ENCODE measurements at regions not wholly inside any gene's neighbourhood (a gene's known extent, or its start where the extent isn't known, plus 50 kb on each side); places are given as distances from the start of the nearest gene placed in this dataset.

DNA sequence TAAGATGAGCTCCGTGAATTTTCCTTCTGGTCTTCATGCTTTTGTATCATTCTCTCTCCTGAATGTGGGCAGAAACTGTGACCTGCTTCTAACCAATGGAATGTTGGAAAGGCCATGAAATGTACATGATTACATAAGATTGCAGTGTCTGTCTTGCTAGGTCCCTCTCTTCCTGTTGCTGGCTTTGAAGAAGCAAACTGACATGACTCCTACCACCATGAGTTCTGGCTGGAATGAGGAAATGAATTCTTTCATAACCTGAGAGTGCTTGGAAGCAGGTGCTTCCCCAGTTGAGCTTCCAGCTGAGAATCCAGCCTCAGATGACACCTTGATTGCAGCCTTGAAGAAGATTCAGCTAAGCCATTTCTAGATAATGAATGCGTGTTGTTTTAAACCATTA lies 275.0 kb upstream of the MIR17HG start:
- Histone ChIP-seq H3K79me2 (ENCODE audit: low read length) (no peaks in the 10 kb centered on the region), H3K36me3 (replicated peaks; ENCODE audit: low read depth, low read length) (no peaks in the 10 kb centered on the region), H3K9ac (ENCODE audit: low read length) (no peak overlapping the region), H3K27me3 (ENCODE audit: low read depth, low read length) (no peaks in the 10 kb centered on the region), H3K9me3 (ENCODE audit: insufficient read depth, low read length) (no peaks in the 10 kb centered on the region), H3K27ac (ENCODE audit: low read length) (no peak overlapping the region), H2AFZ (ENCODE audit: low read depth, low read length) (no peak overlapping the region), H4K20me1 (ENCODE audit: insufficient read depth, low read length) (no peaks in the 10 kb centered on the region), H3K4me2 (ENCODE audit: low read length) (no peak overlapping the region), H3K4me3 (ENCODE audit: low read length) (no peak overlapping the region), H3K4me1 (ENCODE audit: low read length) (no peaks in the 10 kb centered on the region)
- TF ChIP-seq EZH2phosphoT487 (IDR thresholded peaks at IDR 0.05; ENCODE audit: low read depth): no peak
- TF ChIP-seq, protein P1, sequence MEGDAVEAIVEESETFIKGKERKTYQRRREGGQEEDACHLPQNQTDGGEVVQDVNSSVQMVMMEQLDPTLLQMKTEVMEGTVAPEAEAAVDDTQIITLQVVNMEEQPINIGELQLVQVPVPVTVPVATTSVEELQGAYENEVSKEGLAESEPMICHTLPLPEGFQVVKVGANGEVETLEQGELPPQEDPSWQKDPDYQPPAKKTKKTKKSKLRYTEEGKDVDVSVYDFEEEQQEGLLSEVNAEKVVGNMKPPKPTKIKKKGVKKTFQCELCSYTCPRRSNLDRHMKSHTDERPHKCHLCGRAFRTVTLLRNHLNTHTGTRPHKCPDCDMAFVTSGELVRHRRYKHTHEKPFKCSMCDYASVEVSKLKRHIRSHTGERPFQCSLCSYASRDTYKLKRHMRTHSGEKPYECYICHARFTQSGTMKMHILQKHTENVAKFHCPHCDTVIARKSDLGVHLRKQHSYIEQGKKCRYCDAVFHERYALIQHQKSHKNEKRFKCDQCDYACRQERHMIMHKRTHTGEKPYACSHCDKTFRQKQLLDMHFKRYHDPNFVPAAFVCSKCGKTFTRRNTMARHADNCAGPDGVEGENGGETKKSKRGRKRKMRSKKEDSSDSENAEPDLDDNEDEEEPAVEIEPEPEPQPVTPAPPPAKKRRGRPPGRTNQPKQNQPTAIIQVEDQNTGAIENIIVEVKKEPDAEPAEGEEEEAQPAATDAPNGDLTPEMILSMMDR (IDR thresholded peaks at IDR 0.05; ENCODE audit: low read depth, low read length): no peak

DNA sequence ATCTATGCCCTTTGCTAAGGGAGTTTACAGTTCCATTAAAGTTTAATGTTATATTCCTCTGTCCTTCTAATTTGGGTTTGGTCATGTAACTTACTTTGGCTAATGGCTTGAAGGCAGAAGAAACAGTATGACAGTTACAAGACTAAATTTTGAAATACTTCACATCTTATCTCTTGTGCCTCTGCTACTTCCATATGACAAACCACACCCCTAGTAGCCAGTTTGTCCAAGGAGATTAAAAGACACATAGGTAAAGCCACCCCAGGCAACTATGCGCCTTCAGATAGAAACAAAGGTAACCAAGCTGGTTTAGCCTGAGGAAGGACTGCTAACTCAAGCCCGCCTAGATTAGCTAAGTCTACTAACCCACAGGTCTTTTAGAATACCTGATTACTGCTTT lies 273.4 kb upstream of the MIR17HG start:
- H3K4me1 ChIP-seq (ENCODE audit: low read length): no peaks in the 10 kb centered on the region
- no peaks in the 10 kb centered on the region for H3K79me2 ChIP-seq (ENCODE audit: low read length)
- H3K9me3 ChIP-seq (ENCODE audit: insufficient read depth, low read length): no peaks in the 10 kb centered on the region
- H3K36me3 ChIP-seq (replicated peaks; ENCODE audit: low read depth, low read length): no peaks in the 10 kb centered on the region
- no peaks in the 10 kb centered on the region for H3K27me3 ChIP-seq (ENCODE audit: low read depth, low read length)
- no peaks in the 10 kb centered on the region for H4K20me1 ChIP-seq (ENCODE audit: insufficient read depth, low read length)
- H3K9ac ChIP-seq (ENCODE audit: low read length): no peak overlapping the region
- no peak overlapping the region for H3K4me2 ChIP-seq (ENCODE audit: low read length)
- H2AFZ ChIP-seq (ENCODE audit: low read depth, low read length): no peak overlapping the region
- no peak for TF ChIP-seq EZH2phosphoT487 (IDR thresholded peaks at IDR 0.05; ENCODE audit: low read depth)
- TF ChIP-seq, protein P1 (IDR thresholded peaks at IDR 0.05; ENCODE audit: low read depth, low read length): no peak
- no peak overlapping the region for H3K4me3 ChIP-seq (ENCODE audit: low read length)
- H3K27ac ChIP-seq (ENCODE audit: low read length): no peak overlapping the region

DNA sequence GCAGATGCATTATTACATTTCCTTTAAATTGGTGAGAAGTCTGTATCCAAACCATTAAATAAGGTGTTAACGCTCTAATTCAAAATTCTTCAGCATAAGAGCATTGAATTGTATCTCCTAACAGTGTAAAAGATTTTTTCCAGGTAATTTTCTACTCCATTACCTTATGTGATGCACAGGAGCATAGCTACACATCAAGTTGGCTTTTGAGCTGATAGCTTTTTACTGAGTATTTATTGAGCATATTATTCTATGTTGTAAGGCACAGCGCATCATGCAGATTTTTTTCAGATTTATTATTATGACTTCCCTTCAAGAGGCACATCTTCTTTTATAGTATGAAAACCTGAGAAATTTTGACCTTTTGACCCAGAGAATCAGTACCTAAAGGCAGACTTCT lies 270.7 kb upstream of the MIR17HG start:
- no peak overlapping the region for H3K9ac ChIP-seq (ENCODE audit: low read length)
- no peak overlapping the region for H3K4me3 ChIP-seq (ENCODE audit: low read length)
- H3K4me2 ChIP-seq (ENCODE audit: low read length): no peak overlapping the region
- H3K4me1 ChIP-seq (ENCODE audit: low read length): no peaks in the 10 kb centered on the region
- H3K36me3 ChIP-seq (replicated peaks; ENCODE audit: low read depth, low read length): no peaks in the 10 kb centered on the region
- no peaks in the 10 kb centered on the region for H4K20me1 ChIP-seq (ENCODE audit: insufficient read depth, low read length)
- no peaks in the 10 kb centered on the region for H3K27me3 ChIP-seq (ENCODE audit: low read depth, low read length)
- H3K79me2 ChIP-seq (ENCODE audit: low read length): no peaks in the 10 kb centered on the region
- H3K9me3 ChIP-seq (ENCODE audit: insufficient read depth, low read length): no peaks in the 10 kb centered on the region
- H2AFZ ChIP-seq (ENCODE audit: low read depth, low read length): no peak overlapping the region
- TF ChIP-seq, protein P1 (IDR thresholded peaks at IDR 0.05; ENCODE audit: low read depth, low read length): no peak
- no peak for TF ChIP-seq EZH2phosphoT487 (IDR thresholded peaks at IDR 0.05; ENCODE audit: low read depth)
- H3K27ac ChIP-seq (ENCODE audit: low read length): no peak overlapping the region

DNA sequence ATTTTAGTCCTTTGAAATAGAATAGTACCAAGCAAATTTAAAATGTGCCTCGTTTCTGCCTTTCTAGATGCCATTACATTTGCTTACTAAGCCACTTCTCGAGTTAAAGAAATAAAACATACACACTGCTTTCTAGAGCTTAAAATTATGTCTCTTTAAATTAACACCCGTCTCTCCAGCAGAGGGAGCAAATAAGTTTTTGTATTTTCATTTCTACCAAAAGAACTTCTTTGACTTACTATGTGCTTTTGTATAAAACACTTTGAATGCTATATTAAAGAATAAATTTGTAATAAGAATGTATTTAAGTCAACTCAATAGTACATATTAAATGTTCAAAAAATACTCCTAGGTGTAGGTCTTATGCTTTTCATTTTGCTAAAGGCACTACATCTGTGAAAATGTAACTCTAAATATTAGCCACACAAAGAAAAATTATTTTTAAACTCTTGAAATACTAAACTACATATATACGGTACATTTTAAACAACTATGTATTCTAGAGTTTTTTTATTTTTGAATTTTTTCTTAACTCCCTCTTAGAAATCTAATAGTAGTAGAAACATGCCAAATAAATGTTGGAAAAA lies 269.3 kb upstream of the MIR17HG start:
- no peaks in the 10 kb centered on the region for H4K20me1 ChIP-seq (ENCODE audit: insufficient read depth, low read length)
- H3K27me3 ChIP-seq (ENCODE audit: low read depth, low read length): no peaks in the 10 kb centered on the region
- peak overlapping the region; percentile 34 for H3K4me2 ChIP-seq (ENCODE audit: low read length)
- no peaks in the 10 kb centered on the region for H3K36me3 ChIP-seq (replicated peaks; ENCODE audit: low read depth, low read length)
- no peak overlapping the region for H3K27ac ChIP-seq (ENCODE audit: low read length)
- no peaks in the 10 kb centered on the region for H3K4me1 ChIP-seq (ENCODE audit: low read length)
- TF ChIP-seq EZH2phosphoT487 (IDR thresholded peaks at IDR 0.05; ENCODE audit: low read depth): no peak
- TF ChIP-seq, protein P1 (IDR thresholded peaks at IDR 0.05; ENCODE audit: low read depth, low read length): peak; percentile 71
- H3K9ac ChIP-seq (ENCODE audit: low read length): no peak overlapping the region; the same call in 1 of the 2 replicates
- no peaks in the 10 kb centered on the region for H3K79me2 ChIP-seq (ENCODE audit: low read length)
- H3K4me3 ChIP-seq (ENCODE audit: low read length): 0 out of 2 replicates have a peak overlapping the region, but pooled peaks have one; percentile 14
- no peaks in the 10 kb centered on the region for H3K9me3 ChIP-seq (ENCODE audit: insufficient read depth, low read length)
- H2AFZ ChIP-seq (ENCODE audit: low read depth, low read length): peak overlapping the region; percentile 12; the same call in 1 of the 2 replicates

All from OCI-LY3 (cell line).